Cardiac muscle cell (in vitro differentiated cells and primary cell): ENCODE measurements at regions not wholly inside any gene's neighbourhood (a gene's known extent, or its start where the extent isn't known, plus 50 kb on each side); places are given as distances from the start of the nearest gene placed in this dataset.

Source experiments
- DNase-seq, 2 donors: peaks; one replicate each; pipeline versions ENCODE4 v3.0.0 to v3.0.0-alpha.2; 2010 to 2017; ENCODE audit warnings: low read depth in 1 of 2, low spot score in 1 of 2
- H3K27ac ChIP-seq: fragments of 200-600 bp; sonication (generic); 2 replicates; pipeline ENCODE4 v1.5.1; 2016
- H3K27me3 ChIP-seq: fragments of 200-600 bp; sonication (generic); 2 replicates; pipeline ENCODE4 v1.6.0; 2016; ENCODE audit warnings: control low read depth
- H3K36me3 ChIP-seq: fragments of 200-600 bp; sonication (generic); 2 replicates; pipeline ENCODE4 v1.5.1; 2016; ENCODE audit warnings: control low read depth
- H3K4me1 ChIP-seq: fragments of 200-600 bp; sonication (generic); 2 replicates; pipeline ENCODE4 v1.8.1; 2017; ENCODE audit warnings: low read depth, mild to moderate bottlenecking, mixed run types
- H3K4me3 ChIP-seq: fragments of 200-600 bp; sonication (generic); 2 replicates; pipeline ENCODE4 v1.5.1; 2016; ENCODE audit warnings: mild to moderate bottlenecking
- H3K9me3 ChIP-seq: fragments of 200-600 bp; sonication (generic); 2 replicates; pipeline ENCODE4 v1.5.1; 2017; ENCODE audit warnings: low read depth, mild to moderate bottlenecking, control low read depth
- CTCF ChIP-seq: IDR thresholded peaks from 2 replicates; pipeline ENCODE4 v1.5.1; 2012; ENCODE audit warnings: low read depth, mild to moderate bottlenecking, low read length

DNA sequence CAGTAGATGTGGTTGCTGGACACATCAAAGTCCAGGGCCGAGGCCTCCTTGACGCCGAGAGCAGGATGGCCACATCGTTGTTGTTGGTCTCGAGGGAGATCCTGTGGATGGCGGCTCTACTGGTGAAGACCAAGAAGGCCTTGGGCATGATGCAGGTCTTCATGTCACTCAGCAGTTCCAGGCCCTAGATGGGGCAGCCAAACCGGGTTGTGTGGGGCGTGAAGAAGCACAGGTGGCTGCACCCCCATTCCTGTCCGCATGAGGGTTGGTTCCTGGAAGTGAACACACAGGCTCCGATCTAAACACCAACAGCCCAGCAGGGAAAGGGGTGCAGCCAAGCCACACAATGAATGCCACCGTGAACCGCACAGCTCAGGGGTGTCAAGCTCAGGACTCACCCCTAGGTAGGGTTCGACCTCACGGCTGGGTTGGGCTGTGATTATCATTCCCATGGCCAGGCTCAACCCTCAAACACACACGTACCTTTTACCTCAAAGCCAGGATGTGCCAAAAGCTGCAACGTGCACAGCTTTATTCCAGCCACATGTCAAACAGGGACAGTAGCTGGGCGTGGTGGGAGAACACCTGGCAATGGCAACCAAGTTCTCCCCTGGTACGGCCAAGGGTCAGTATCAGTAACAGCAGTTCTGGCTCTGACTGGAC is 132.3 kb downstream of the CRYBB2 start:
- no peak overlapping the region for H3K27ac ChIP-seq
- DNase-seq, result no peak
- peaks cover 9% of the 10 kb centered on the region for H3K36me3 ChIP-seq
- no peaks in the 10 kb centered on the region for H3K4me1 ChIP-seq
- H3K4me3 ChIP-seq, result no peak overlapping the region
- H3K27me3 ChIP-seq, result no peaks in the 10 kb centered on the region
- no peak for TF ChIP-seq CTCF
- H3K9me3 ChIP-seq, result no peaks in the 10 kb centered on the region

- H3K9me3 ChIP-seq, result no peaks in the 10 kb centered on the region
- DNase-seq, result no peak
- H3K4me3 ChIP-seq, result no peak overlapping the region
- H3K27ac ChIP-seq, result no peak overlapping the region
- no peaks in the 10 kb centered on the region for H3K27me3 ChIP-seq
- no peak for TF ChIP-seq CTCF
- peaks cover 9% of the 10 kb centered on the region for H3K36me3 ChIP-seq
- H3K4me1 ChIP-seq, result no peaks in the 10 kb centered on the region
Measured at GRCh38 chr22:25352294-25352680, 132.8 kb downstream of the CRYBB2 start.

GRCh38 chr22:25353516-25354445 is 134.3 kb downstream of the CRYBB2 start:
- TF ChIP-seq CTCF, result no peak

GRCh38 chr22:25354456-25354855 is 135.0 kb downstream of the CRYBB2 start:
- Histone ChIP-seq H3K4me1 (no peaks in the 10 kb centered on the region), H3K27me3 (no peaks in the 10 kb centered on the region), H3K9me3 (no peaks in the 10 kb centered on the region), H3K27ac (no peak overlapping the region), H3K4me3 (no peak overlapping the region), H3K36me3 (peaks cover 9% of the 10 kb centered on the region)
- TF ChIP-seq CTCF, result no peak
- DNase-seq, result no peak

More at GRCh38 chr22:25353516-25354445, 134.3 kb downstream of the CRYBB2 start:
- no peak for DNase-seq
- no peaks in the 10 kb centered on the region for H3K9me3 ChIP-seq
- H3K4me1 ChIP-seq, result no peaks in the 10 kb centered on the region
- H3K36me3 ChIP-seq, result peaks cover 9% of the 10 kb centered on the region
- H3K27me3 ChIP-seq, result no peaks in the 10 kb centered on the region
- no peak overlapping the region for H3K27ac ChIP-seq
- no peak overlapping the region for H3K4me3 ChIP-seq

DNA sequence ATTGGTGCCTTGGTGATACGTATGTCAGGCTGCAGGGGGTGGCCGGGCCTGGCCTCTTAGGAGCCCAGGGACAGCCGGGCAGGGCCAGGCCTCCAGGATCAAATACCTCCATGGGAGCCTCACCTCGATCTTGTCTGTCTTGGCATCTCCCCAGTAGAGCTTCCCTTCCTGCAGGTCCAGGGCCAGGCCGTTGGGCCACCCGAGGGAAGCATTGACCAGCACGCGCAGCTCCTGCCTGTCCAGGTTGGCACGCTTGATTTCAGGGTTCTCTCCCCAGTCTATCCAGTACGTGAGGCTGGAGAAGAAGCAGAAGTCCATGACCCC is 137.7 kb downstream of the CRYBB2 start:
- Histone ChIP-seq H3K27ac (no peak overlapping the region), H3K4me3 (no peak overlapping the region), H3K36me3 (peaks cover 5% of the 10 kb centered on the region), H3K27me3 (no peaks in the 10 kb centered on the region), H3K4me1 (no peaks in the 10 kb centered on the region), H3K9me3 (no peaks in the 10 kb centered on the region)
- no peak for TF ChIP-seq CTCF
- DNase-seq, result no peak
